ENCODE measurements at regions not wholly inside any gene's neighbourhood (a gene's known extent, or its start where the extent isn't known, plus 50 kb on each side); places are given as distances from the start of the nearest gene placed in this dataset.

GRCh38 chr6:44761046-44761445 is 373.5 kb downstream of the CDC5L start:
- no peak for DNase-seq (ENCODE audit: low read depth)
- H3K4me3 ChIP-seq (ENCODE audit: low read depth, low read length) = no peak overlapping the region
- TF ChIP-seq, protein P1, sequence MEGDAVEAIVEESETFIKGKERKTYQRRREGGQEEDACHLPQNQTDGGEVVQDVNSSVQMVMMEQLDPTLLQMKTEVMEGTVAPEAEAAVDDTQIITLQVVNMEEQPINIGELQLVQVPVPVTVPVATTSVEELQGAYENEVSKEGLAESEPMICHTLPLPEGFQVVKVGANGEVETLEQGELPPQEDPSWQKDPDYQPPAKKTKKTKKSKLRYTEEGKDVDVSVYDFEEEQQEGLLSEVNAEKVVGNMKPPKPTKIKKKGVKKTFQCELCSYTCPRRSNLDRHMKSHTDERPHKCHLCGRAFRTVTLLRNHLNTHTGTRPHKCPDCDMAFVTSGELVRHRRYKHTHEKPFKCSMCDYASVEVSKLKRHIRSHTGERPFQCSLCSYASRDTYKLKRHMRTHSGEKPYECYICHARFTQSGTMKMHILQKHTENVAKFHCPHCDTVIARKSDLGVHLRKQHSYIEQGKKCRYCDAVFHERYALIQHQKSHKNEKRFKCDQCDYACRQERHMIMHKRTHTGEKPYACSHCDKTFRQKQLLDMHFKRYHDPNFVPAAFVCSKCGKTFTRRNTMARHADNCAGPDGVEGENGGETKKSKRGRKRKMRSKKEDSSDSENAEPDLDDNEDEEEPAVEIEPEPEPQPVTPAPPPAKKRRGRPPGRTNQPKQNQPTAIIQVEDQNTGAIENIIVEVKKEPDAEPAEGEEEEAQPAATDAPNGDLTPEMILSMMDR (IDR thresholded peaks at IDR 0.05; ENCODE audit: control insufficient read depth, extremely low read depth, insufficient read depth) = no peak

DNA sequence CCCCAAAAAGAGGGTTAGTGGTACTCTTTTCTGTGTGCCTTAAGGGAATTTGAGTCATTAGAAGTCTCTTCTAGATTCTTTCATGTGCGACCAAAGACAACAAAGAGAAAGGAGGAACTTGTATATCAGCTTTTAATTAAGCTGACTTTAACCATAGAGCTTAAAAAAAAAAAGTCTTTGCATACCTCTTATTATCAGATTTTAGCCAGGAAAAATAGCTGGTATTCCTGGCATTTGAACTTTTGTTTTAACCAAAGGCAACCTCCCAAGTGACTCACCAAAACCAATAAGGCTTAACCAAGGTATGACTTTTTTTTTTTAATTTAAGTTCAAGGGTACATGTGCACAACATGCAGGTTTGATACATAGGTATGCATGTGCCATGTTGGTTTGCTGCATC is 375.0 kb downstream of the CDC5L start:
- DNase-seq (ENCODE audit: low read depth) = no peak
- H3K4me3 ChIP-seq (ENCODE audit: low read depth, low read length) = no peak overlapping the region
- TF ChIP-seq, protein P1 (IDR thresholded peaks at IDR 0.05; ENCODE audit: control insufficient read depth, extremely low read depth, insufficient read depth) = no peak

DNA sequence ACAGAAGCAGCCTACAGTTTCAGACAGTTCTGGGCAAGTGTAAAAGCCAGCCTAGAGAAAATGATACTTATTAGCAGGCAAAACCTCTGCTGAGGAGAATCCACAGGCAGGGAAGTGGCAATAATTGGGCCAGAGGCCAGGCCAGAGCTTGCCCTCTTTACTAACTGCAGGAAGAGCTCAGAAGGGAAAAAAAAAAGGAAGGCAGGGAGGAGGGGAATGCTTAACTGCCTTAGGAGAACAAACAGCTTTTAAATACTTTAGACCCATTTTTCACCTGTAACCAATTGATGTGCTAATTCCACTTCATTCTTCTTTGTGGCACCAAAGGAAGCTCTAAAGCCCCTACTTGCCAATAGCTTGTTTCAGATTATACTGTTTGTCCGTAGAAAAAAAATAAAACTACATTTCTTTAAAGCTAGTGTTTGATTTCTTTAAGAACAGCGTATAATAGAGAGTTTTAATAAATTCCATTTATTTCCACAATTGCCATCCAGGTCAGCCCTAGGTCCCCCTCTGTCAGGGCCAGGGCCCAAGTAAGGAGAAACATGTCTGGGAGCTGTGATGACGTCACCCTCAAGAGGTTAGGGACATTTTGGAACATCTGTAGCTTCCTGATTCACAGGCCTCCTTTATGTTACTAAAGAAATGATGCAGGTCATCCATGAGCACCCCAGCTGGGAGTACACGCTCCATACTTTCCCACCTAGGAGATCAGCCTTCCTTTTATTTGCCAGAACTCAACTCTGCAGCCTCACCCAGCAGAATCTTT is 384.3 kb downstream of the CDC5L start:
- no peak for DNase-seq (ENCODE audit: low read depth)
- TF ChIP-seq, protein P1 (IDR thresholded peaks at IDR 0.05; ENCODE audit: control insufficient read depth, extremely low read depth, insufficient read depth) = no peak
- H3K4me3 ChIP-seq (ENCODE audit: low read depth, low read length) = no peak overlapping the region

- TF ChIP-seq, protein P1 (IDR thresholded peaks at IDR 0.05; ENCODE audit: control insufficient read depth, extremely low read depth, insufficient read depth) = no peak
- no peak overlapping the region for H3K4me3 ChIP-seq (ENCODE audit: low read depth, low read length)
- no peak for DNase-seq (ENCODE audit: low read depth)
Observed at GRCh38 chr6:44772838-44773237, 385.3 kb downstream of the CDC5L start.

- no peak overlapping the region for H3K4me3 ChIP-seq (ENCODE audit: low read depth, low read length)
- TF ChIP-seq, protein P1 (IDR thresholded peaks at IDR 0.05; ENCODE audit: control insufficient read depth, extremely low read depth, insufficient read depth) = no peak
- no peak for DNase-seq (ENCODE audit: low read depth)
Observed at GRCh38 chr6:44775121-44775520, 387.6 kb downstream of the CDC5L start.

- no peak overlapping the region for H3K4me3 ChIP-seq (ENCODE audit: low read depth, low read length)
- TF ChIP-seq, protein P1 (IDR thresholded peaks at IDR 0.05; ENCODE audit: control insufficient read depth, extremely low read depth, insufficient read depth) = no peak
- DNase-seq (ENCODE audit: low read depth) = no peak
Observed at GRCh38 chr6:44776344-44776743, 388.8 kb downstream of the CDC5L start.

GRCh38 chr6:44778513-44778912 is 391.0 kb downstream of the CDC5L start:
- no peak overlapping the region for H3K4me3 ChIP-seq (ENCODE audit: low read depth, low read length)
- DNase-seq (ENCODE audit: low read depth) = no peak
- TF ChIP-seq, protein P1 (IDR thresholded peaks at IDR 0.05; ENCODE audit: control insufficient read depth, extremely low read depth, insufficient read depth) = no peak

Measured in LNCaP clone FGC (cell line).